ENCODE measurements at regions not wholly inside any gene's neighbourhood (a gene's known extent, or its start where the extent isn't known, plus 50 kb on each side); places are given as distances from the start of the nearest gene placed in this dataset.

GRCh38 chr9:78397045-78397444 lies 100.1 kb downstream of the PSAT1 start:
- no peaks in the 10 kb centered on the region for H3K79me2 ChIP-seq (ENCODE audit: control insufficient read depth, insufficient read depth, low read length)
- no peaks in the 10 kb centered on the region for H3K9me3 ChIP-seq (replicated peaks; ENCODE audit: control insufficient read depth, insufficient read depth, low read length)
- FAIRE-seq, result no peak
- ChIA-PET CTCF (no interaction called here), POLR2A (no interaction called here)
- BruUV-seq (replicated peaks), result no TSS peak
- no peak for DNase-seq (ENCODE audit: low read depth, low spot score)
- no peak overlapping the region for H3K27ac ChIP-seq (ENCODE audit: insufficient read depth, low read depth, low read length)
- H3K4me2 ChIP-seq (ENCODE audit: insufficient read depth, low read length), result no peak overlapping the region
- no peak overlapping the region for H2AFZ ChIP-seq (ENCODE audit: low read depth, low read length)
- TF ChIP-seq POLR2A (IDR thresholded peaks at IDR 0.05; ENCODE audit: low read depth, low read length) (no peak), GATA2 (IDR thresholded peaks at IDR 0.05; ENCODE audit: insufficient read depth, insufficient read length, low read depth, low read length) (no peak), POLR2AphosphoS5 (IDR thresholded peaks at IDR 0.05; ENCODE audit: insufficient read depth, low read depth, low read length) (no peak), EZH2 (IDR thresholded peaks at IDR 0.05; ENCODE audit: borderline replicate concordance, low read depth, low read length, severe bottlenecking) (no peak), JUN (IDR thresholded peaks at IDR 0.05; ENCODE audit: borderline replicate concordance, insufficient read depth, insufficient read length, low read depth) (no peak), MYC (IDR thresholded peaks at IDR 0.05; ENCODE audit: low read depth, low read length) (no peak), MAX (IDR thresholded peaks at IDR 0.05; ENCODE audit: insufficient read depth, insufficient read length) (no peak), CTCF (IDR thresholded peaks at IDR 0.05; ENCODE audit: extremely low read depth in 1 of 2, insufficient read depth in 1 of 2, low read depth in 1 of 2, low read length in 2 of 2) (no peak), FOS (IDR thresholded peaks at IDR 0.05; ENCODE audit: borderline replicate concordance, insufficient read depth, low read length) (no peak)
- no peaks in the 10 kb centered on the region for H4K20me1 ChIP-seq (replicated peaks; ENCODE audit: control insufficient read depth, extremely low read depth, insufficient read depth, low read length)
- peaks cover 0 to 2% of the 10 kb centered on the region in 2 experiments for H3K27me3 ChIP-seq (ENCODE audit: control insufficient read depth in 2 of 2, insufficient read depth in 2 of 2, low read length in 2 of 2)
- H3K36me3 ChIP-seq (ENCODE audit: control insufficient read depth in 2 of 2, extremely low read depth in 1 of 2, insufficient read depth in 2 of 2, low read length in 2 of 2), result no peaks in the 10 kb centered on the region
- dilution Hi-C loops (cut with MboI; ENCODE audit: extremely low pct_ligation_motif_present, low sequenced_read_pairs) (no loop called here), intact Hi-C loops (cut with micrococcal nuclease) (no loop called here)
- no peak overlapping the region for H3K4me3 ChIP-seq (replicated peaks in 1 of 3; ENCODE audit: insufficient read depth in 1 of 3, low read depth in 1 of 3, low read length in 3 of 3)
- no peaks in the 10 kb centered on the region for H3K9me1 ChIP-seq (replicated peaks; ENCODE audit: control insufficient read depth, extremely low read depth, insufficient read depth, low read length)
- no peaks in the 10 kb centered on the region for H3K4me1 ChIP-seq (ENCODE audit: control insufficient read depth, extremely low read depth, insufficient read depth, low read length)
- H3K9ac ChIP-seq (replicated peaks; ENCODE audit: extremely low read depth, insufficient read depth, low read length), result no peak overlapping the region
